ENCODE measurements at regions not wholly inside any gene's neighbourhood (a gene's known extent, or its start where the extent isn't known, plus 50 kb on each side); places are given as distances from the start of the nearest gene placed in this dataset.

DNA sequence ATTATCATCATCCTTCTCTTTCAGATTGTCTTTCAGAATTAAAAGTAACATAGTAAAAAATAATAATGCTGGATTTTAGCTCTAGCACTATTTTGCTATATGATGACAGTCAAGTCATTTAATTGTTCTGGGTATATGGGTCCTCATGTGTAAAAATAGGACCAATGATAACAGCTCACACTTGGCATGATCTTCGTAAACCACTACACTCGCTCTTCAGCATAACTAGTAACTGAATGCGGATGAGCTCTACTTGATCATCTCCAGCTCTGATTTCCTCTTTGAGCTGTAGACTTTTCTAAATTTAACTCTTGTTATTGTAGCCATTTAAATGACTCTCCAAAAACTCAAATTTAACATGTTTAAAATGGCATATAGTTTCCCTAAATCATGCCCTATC lies 831.8 kb upstream of the HS3ST1 start:
- no peak for ATAC-seq
- Histone ChIP-seq H3K79me2 (ENCODE audit: control insufficient read depth, insufficient read depth, low read length) (no peaks in the 10 kb centered on the region), H4K20me1 (replicated peaks; ENCODE audit: control insufficient read depth, insufficient read depth, low read length) (no peaks in the 10 kb centered on the region), H3K9me1 (ENCODE audit: control insufficient read depth, insufficient read depth, low read length) (no peaks in the 10 kb centered on the region), H3K27ac (ENCODE audit: extremely low read depth, low read depth, low read length) (no peak overlapping the region), H3K27me3 (ENCODE audit: control insufficient read depth in 2 of 2, insufficient read depth in 2 of 2, low read length in 2 of 2) (no peaks in the 10 kb centered on the region), H3K9me3 (replicated peaks; ENCODE audit: control insufficient read depth, insufficient read depth, low read depth, low read length) (no peaks in the 10 kb centered on the region), H2AFZ (ENCODE audit: low read depth, low read length) (no peak overlapping the region), H3K9ac (ENCODE audit: insufficient read depth in 1 of 2, low read depth in 2 of 2, low read length in 2 of 2) (no peak overlapping the region), H3K36me3 (ENCODE audit: control insufficient read depth, insufficient read depth, low read length) (no peaks in the 10 kb centered on the region), H3K4me1 (replicated peaks in 1 of 2; ENCODE audit: control insufficient read depth in 2 of 2, insufficient read depth in 2 of 2, low read length in 2 of 2) (no peaks in the 10 kb centered on the region), H3K4me2 (ENCODE audit: insufficient read depth, low read length) (no peak overlapping the region), H3K4me3 (no peak overlapping the region)
- TF ChIP-seq OTX1 (CRISPR knock-in tag; IDR thresholded peaks at IDR 0.05): no peak
- TF ChIP-seq, protein P1, sequence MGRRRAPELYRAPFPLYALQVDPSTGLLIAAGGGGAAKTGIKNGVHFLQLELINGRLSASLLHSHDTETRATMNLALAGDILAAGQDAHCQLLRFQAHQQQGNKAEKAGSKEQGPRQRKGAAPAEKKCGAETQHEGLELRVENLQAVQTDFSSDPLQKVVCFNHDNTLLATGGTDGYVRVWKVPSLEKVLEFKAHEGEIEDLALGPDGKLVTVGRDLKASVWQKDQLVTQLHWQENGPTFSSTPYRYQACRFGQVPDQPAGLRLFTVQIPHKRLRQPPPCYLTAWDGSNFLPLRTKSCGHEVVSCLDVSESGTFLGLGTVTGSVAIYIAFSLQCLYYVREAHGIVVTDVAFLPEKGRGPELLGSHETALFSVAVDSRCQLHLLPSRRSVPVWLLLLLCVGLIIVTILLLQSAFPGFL (CRISPR knock-in tag; IDR thresholded peaks at IDR 0.05): no peak
- no peak for TF ChIP-seq POU5F1 (IDR thresholded peaks at IDR 0.05; ENCODE audit: borderline replicate concordance, low read depth, low read length, partially characterized antibody)
- no peak for TF ChIP-seq ZNF263 (CRISPR knock-in tag; IDR thresholded peaks at IDR 0.05; ENCODE audit: borderline replicate concordance)
- no peak for TF ChIP-seq HOXB6 (CRISPR knock-in tag; IDR thresholded peaks at IDR 0.05; ENCODE audit: borderline replicate concordance)
- no peak for TF ChIP-seq MEF2D (tag; conservative IDR thresholded peaks at IDR 0.05; ENCODE audit: low read depth)
- TF ChIP-seq, protein P2, sequence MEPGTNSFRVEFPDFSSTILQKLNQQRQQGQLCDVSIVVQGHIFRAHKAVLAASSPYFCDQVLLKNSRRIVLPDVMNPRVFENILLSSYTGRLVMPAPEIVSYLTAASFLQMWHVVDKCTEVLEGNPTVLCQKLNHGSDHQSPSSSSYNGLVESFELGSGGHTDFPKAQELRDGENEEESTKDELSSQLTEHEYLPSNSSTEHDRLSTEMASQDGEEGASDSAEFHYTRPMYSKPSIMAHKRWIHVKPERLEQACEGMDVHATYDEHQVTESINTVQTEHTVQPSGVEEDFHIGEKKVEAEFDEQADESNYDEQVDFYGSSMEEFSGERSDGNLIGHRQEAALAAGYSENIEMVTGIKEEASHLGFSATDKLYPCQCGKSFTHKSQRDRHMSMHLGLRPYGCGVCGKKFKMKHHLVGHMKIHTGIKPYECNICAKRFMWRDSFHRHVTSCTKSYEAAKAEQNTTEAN (CRISPR knock-in tag; IDR thresholded peaks at IDR 0.05): no peak
- TF ChIP-seq CCNT2 (IDR thresholded peaks at IDR 0.05; ENCODE audit: borderline replicate concordance, extremely low read depth, insufficient read length, low read depth, low read length): no peak
- TF ChIP-seq CHD4 (IDR thresholded peaks at IDR 0.05; ENCODE audit: insufficient read depth, insufficient replicate concordance, low read depth, low read length, poor library complexity, severe bottlenecking): no peak
- TF ChIP-seq, protein P3, sequence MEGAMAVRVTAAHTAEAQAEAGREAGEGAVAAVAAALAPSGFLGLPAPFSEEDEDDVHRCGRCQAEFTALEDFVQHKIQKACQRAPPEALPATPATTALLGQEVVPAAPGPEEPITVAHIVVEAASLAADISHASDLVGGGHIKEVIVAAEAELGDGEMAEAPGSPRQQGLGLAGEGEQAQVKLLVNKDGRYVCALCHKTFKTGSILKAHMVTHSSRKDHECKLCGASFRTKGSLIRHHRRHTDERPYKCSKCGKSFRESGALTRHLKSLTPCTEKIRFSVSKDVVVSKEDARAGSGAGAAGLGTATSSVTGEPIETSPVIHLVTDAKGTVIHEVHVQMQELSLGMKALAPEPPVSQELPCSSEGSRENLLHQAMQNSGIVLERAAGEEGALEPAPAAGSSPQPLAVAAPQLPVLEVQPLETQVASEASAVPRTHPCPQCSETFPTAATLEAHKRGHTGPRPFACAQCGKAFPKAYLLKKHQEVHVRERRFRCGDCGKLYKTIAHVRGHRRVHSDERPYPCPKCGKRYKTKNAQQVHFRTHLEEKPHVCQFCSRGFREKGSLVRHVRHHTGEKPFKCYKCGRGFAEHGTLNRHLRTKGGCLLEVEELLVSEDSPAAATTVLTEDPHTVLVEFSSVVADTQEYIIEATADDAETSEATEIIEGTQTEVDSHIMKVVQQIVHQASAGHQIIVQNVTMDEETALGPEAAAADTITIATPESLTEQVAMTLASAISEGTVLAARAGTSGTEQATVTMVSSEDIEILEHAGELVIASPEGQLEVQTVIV (CRISPR knock-in tag; IDR thresholded peaks at IDR 0.05; ENCODE audit: borderline replicate concordance): no peak
- TF ChIP-seq COPS2 (conservative IDR thresholded peaks at IDR 0.05): no peak
- no peak for TF ChIP-seq ZNF431 (CRISPR knock-in tag; IDR thresholded peaks at IDR 0.05)
- TF ChIP-seq ZNF165 (CRISPR knock-in tag; IDR thresholded peaks at IDR 0.05; ENCODE audit: borderline replicate concordance): no peak
- WGBS (ENCODE audit: insufficient coverage, low coverage, missing lambda C conversion rate): 0% methylated on average over 3 of the region's 3 CpGs
- intact Hi-C loops (cut with micrococcal nuclease) (no loop called here), in situ Hi-C loops (cut with MboI) (no loop called here)
- no peak for FAIRE-seq
- CTCF ChIA-PET (ENCODE audit: low intra/inter-chr PET ratio): no interaction called here
- no peak for DNase-seq (ENCODE audit: extremely low read depth in 1 of 4, low spot score in 3 of 4)
- no TSS peak for BruUV-seq (replicated peaks)
- POLR2A ChIA-PET: no interaction called here

Measured in K562 (cell line).